B cell (primary cell): ENCODE measurements at regions not wholly inside any gene's neighbourhood (a gene's known extent, or its start where the extent isn't known, plus 50 kb on each side); places are given as distances from the start of the nearest gene placed in this dataset.

Experiments
- ATAC-seq: fragments of 200-7000 bp; cut with Tn5 transposase; one replicate; pipeline ENCODE4 v1.10.0; 2021; ENCODE audit warnings: low read depth, mild to moderate bottlenecking, moderate number of reproducible peaks, moderate library complexity
- CTCF ChIA-PET: fragments of 350-600 bp; sonication (Branson Sonifier 250); formaldehyde crosslinking; loops from one replicate; lab custom pipeline; 2021; ENCODE audit warnings: antibody characterized with exemption, inconsistent platforms; lab: Charles Lee
- POLR2A ChIA-PET: fragments of 350-600 bp; sonication (Branson Sonifier 250); formaldehyde crosslinking; loops from one replicate; lab custom pipeline; 2021; ENCODE audit warnings: antibody characterized with exemption; lab: Charles Lee
- DNase-seq: peaks from one replicate; pipeline ENCODE4 v3.0.0; 2013
- H2AFZ ChIP-seq: 2 replicates; pipeline ENCODE4 v1.6.1; 2012; ENCODE audit warnings: mild to moderate bottlenecking, low read depth, low read length; ENCODE audit not compliant: insufficient read depth, poor library complexity, severe bottlenecking
- H3K27ac ChIP-seq, 2 donors: 1 replicate in 1 of 2; 2 replicates in 1 of 2; pipeline ENCODE4 v1.5.1; 2012 to 2013; ENCODE audit warnings: low read length in 2 of 2, mild to moderate bottlenecking in 2 of 2, moderate library complexity in 1 of 2
- H3K27me3 ChIP-seq, 4 experiments: fragments of 200-600 bp in 1 of 4; sonication (generic) in 1 of 4; replicated peaks in 1 of 4; 1 replicate in 2 of 4; 2 replicates in 2 of 4; pipeline versions ENCODE4 v1.6.1 to v1.7.0; 2013 to 2016; ENCODE audit warnings: low read length in 3 of 4, mild to moderate bottlenecking in 2 of 4, mixed read lengths in 1 of 4, moderate library complexity in 1 of 4; ENCODE audit not compliant: insufficient read depth in 4 of 4, control insufficient read depth in 3 of 4; ENCODE audit errors: control extremely low read depth in 1 of 4
- H3K36me3 ChIP-seq, 2 experiments: replicated peaks in 1 of 2; 1 replicate in 1 of 2; 2 replicates in 1 of 2; pipeline versions ENCODE4 v1.6.1 to v1.7.1; 2013; ENCODE audit warnings: low read length in 1 of 2; ENCODE audit not compliant: insufficient read depth in 2 of 2, control insufficient read depth in 1 of 2; ENCODE audit errors: control extremely low read depth in 1 of 2, extremely low read depth in 1 of 2
- H3K4me1 ChIP-seq, 2 donors: fragments of 200-600 bp in 1 of 2; sonication (generic) in 1 of 2; 1 replicate in 1 of 2; 2 replicates in 1 of 2; pipeline versions ENCODE4 v1.5.1 to v1.6.1; 2013 to 2017; ENCODE audit warnings: low read length in 2 of 2; ENCODE audit not compliant: control insufficient read depth in 2 of 2, insufficient read depth in 2 of 2
- H3K4me2 ChIP-seq: replicated peaks from 2 replicates; pipeline ENCODE3; 2012; ENCODE audit warnings: mild to moderate bottlenecking, low read depth, low read length; ENCODE audit not compliant: poor library complexity, severe bottlenecking
- H3K4me3 ChIP-seq, 5 experiments: fragments of 200-600 bp in 1 of 5; sonication (generic) in 1 of 5; 1 replicate in 3 of 5; 2 replicates in 2 of 5; pipeline versions ENCODE4 v1.5.1 to v1.7.0; 2011 to 2016; ENCODE audit warnings: low read length in 4 of 5, mild to moderate bottlenecking in 4 of 5, low read depth in 2 of 5, control low read depth in 1 of 5, moderate library complexity in 1 of 5; ENCODE audit not compliant: insufficient read depth in 1 of 5; ENCODE audit errors: control extremely low read depth in 1 of 5, extremely low read depth in 1 of 5
- H3K79me2 ChIP-seq: fragments of 200-600 bp; sonication (generic); one replicate; pipeline ENCODE4 v1.6.0; 2016; ENCODE audit warnings: low read length; ENCODE audit not compliant: control insufficient read depth, insufficient read depth
- H3K9ac ChIP-seq: fragments of 200-600 bp; sonication (generic); 2 replicates; pipeline ENCODE4 v1.6.1; 2017; ENCODE audit warnings: mild to moderate bottlenecking, low read length, moderate library complexity
- H3K9me3 ChIP-seq, 3 donors: one replicate each; pipeline versions ENCODE4 v1.6.1 to v1.7.1; 2013; ENCODE audit warnings: low read length in 2 of 3; ENCODE audit not compliant: control insufficient read depth in 2 of 3, insufficient read depth in 1 of 3; ENCODE audit errors: control extremely low read depth in 1 of 3
- H4K20me1 ChIP-seq: 2 replicates; pipeline ENCODE4 v1.6.0; 2012; ENCODE audit warnings: mild to moderate bottlenecking, low read length; ENCODE audit not compliant: insufficient read depth, control insufficient read depth, poor library complexity, severe bottlenecking
- H3K27ac Mint-ChIP-seq: one replicate; pipeline ENCODE4 v1.8.0; 2021; ENCODE audit warnings: mixed read lengths
- H3K27me3 Mint-ChIP-seq: one replicate; pipeline ENCODE4 v1.8.0; 2021; ENCODE audit warnings: mixed read lengths
- H3K4me1 Mint-ChIP-seq: one replicate; pipeline ENCODE4 v1.8.0; 2021; ENCODE audit warnings: mixed read lengths
- H3K4me3 Mint-ChIP-seq: one replicate; pipeline ENCODE4 v1.8.0; 2021; ENCODE audit warnings: mixed read lengths
- H3K9me3 Mint-ChIP-seq: one replicate; pipeline ENCODE4 v1.8.0; 2022; ENCODE audit warnings: mixed read lengths; ENCODE audit not compliant: insufficient read depth
- EZH2 ChIP-seq: IDR thresholded peaks from 2 replicates; pipeline ENCODE4 v1.6.1; 2012; ENCODE audit warnings: borderline replicate concordance, low read depth, mild to moderate bottlenecking, moderate library complexity, low read length; ENCODE audit not compliant: insufficient read depth, poor library complexity, severe bottlenecking
- WGBS: methylation state at CpG from one replicate; pipeline ENCODE4 v1.1.5; 2013; ENCODE audit warnings: missing lambda C conversion rate; ENCODE audit not compliant: insufficient coverage; 5-methylcytosine and 5-hydroxymethylcytosine counted together
- intact Hi-C: fragments of 100-400 bp; cut with micrococcal nuclease; formaldehyde crosslinking; loops from one replicate; pipeline ENCODE4 v1.10.0; 2022
- TF ChIP-seq, protein P1 (sequence below): fragments of 200-600 bp; IDR thresholded peaks from one replicate; pipeline ENCODE4 v1.8.0; 2022; ENCODE audit warnings: antibody characterized with exemption, mild to moderate bottlenecking

DNA sequence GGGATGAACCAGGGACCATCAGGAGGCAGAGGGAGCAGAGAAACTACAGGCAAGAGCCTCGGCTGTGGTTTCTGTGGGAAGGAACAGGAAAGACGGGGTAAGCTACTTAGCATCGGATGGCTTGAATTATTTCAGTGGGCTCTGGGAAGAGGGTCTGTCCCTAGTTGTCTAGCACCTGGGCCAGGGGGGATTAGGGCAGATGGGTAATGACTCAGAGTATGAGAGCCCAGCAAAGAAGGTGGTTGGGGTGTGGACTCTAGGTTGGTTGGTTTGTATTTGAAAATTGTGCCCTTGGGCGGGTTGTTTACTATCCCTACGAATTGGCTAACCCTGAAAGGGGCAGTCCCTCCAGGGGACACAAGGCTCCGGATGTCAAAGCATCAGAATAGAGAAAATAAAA, 148.5 kb upstream of the TAB2 start:
- Histone ChIP-seq H3K4me2 (no peak overlapping the region), H2AFZ (peak overlapping the region; percentile 33), H3K4me3 (no peak overlapping the region), H4K20me1 (no peaks in the 10 kb centered on the region), H3K27me3 (peaks cover 0 to 8% (median 3%) of the 10 kb centered on the region in 4 experiments), H3K79me2 (no peaks in the 10 kb centered on the region), H3K4me1 (peaks cover 7% of the 10 kb centered on the region in 2 donors), H3K27ac (no peak overlapping the region), H3K9ac (no peak overlapping the region), H3K9me3 (peaks cover 0 to 7% (median 0%) of the 10 kb centered on the region in 3 donors), H3K36me3 (no peaks in the 10 kb centered on the region)
- WGBS = 0% methylated on average over 3 of the region's 6 CpGs
- no peak overlapping the region for H3K4me3 Mint-ChIP-seq
- POLR2A ChIA-PET = no interaction called here
- no peak overlapping the region for H3K27ac Mint-ChIP-seq
- no peaks in the 10 kb centered on the region for H3K9me3 Mint-ChIP-seq
- no peak for ATAC-seq
- peaks cover 11% of the 10 kb centered on the region for H3K27me3 Mint-ChIP-seq
- no peak for TF ChIP-seq EZH2
- TF ChIP-seq, protein P1, sequence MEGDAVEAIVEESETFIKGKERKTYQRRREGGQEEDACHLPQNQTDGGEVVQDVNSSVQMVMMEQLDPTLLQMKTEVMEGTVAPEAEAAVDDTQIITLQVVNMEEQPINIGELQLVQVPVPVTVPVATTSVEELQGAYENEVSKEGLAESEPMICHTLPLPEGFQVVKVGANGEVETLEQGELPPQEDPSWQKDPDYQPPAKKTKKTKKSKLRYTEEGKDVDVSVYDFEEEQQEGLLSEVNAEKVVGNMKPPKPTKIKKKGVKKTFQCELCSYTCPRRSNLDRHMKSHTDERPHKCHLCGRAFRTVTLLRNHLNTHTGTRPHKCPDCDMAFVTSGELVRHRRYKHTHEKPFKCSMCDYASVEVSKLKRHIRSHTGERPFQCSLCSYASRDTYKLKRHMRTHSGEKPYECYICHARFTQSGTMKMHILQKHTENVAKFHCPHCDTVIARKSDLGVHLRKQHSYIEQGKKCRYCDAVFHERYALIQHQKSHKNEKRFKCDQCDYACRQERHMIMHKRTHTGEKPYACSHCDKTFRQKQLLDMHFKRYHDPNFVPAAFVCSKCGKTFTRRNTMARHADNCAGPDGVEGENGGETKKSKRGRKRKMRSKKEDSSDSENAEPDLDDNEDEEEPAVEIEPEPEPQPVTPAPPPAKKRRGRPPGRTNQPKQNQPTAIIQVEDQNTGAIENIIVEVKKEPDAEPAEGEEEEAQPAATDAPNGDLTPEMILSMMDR = no peak
- H3K4me1 Mint-ChIP-seq = peaks cover 8% of the 10 kb centered on the region
- intact Hi-C loops = no loop called here
- CTCF ChIA-PET = interaction anchor here (1.0 kb wide), 1 partner anchor 19 kb away, joined by 3 read pairs; no protein-coding TSS in a partner anchor
- no peak for DNase-seq

DNA sequence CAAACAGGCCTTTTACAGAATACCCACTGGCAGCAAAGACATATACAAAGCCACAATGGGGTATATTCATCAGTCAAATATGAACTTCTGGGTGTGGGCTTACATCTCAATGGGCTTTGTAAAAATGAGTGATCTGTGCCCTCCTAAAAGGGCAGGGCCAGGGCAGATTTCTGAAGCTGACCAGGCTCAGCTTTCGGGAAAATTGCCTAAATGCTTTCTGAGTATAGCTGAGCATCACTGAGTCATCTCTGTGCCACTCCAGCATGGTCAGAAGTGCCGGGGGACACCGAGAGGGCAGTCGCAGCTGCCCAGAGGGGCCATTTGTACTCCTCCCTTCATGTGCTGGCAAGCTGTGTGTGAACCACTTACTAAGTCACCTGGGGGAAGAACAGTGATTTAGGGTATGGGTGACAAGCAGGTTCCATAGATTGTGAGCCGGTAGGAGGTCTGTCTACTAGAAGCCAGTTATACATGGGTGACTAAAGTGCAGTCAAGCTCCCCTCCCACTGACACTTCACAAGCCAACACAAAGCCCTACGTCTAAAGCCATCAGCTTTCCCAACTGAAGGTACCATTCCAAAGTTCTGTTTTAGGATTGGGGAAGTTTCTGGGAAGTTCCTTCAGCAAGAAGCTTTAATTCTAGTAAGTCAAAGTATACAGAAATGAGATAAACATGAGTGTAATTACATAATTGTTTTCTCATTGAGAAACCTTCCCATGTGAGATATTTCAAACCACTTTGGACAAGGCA, 147.6 kb upstream of the TAB2 start:
- Mint-ChIP-seq H3K9me3 (no peaks in the 10 kb centered on the region), H3K4me1 (peaks cover 8% of the 10 kb centered on the region), H3K4me3 (no peak overlapping the region), H3K27ac (no peak overlapping the region), H3K27me3 (peaks cover 11% of the 10 kb centered on the region)
- Histone ChIP-seq H3K27me3 (peaks cover 0 to 8% (median 3%) of the 10 kb centered on the region in 4 experiments), H3K4me1 (peaks cover 7% of the 10 kb centered on the region in 2 donors), H3K9ac (no peak overlapping the region), H3K27ac (no peak overlapping the region), H2AFZ (no peak overlapping the region), H3K36me3 (no peaks in the 10 kb centered on the region), H4K20me1 (no peaks in the 10 kb centered on the region), H3K4me3 (no peak overlapping the region), H3K9me3 (peaks cover 0 to 7% (median 0%) of the 10 kb centered on the region in 3 donors), H3K79me2 (no peaks in the 10 kb centered on the region), H3K4me2 (no peak overlapping the region)
- no peak for TF ChIP-seq EZH2
- TF ChIP-seq, protein P1 = no peak
- CTCF ChIA-PET = interaction anchor here (1.0 kb wide), 1 partner anchor 18 kb away, joined by 3 read pairs; no protein-coding TSS in a partner anchor
- intact Hi-C loops = no loop called here
- 82% methylated on average over 4 of the region's 6 CpGs for WGBS
- DNase-seq = no peak
- POLR2A ChIA-PET = no interaction called here
- ATAC-seq = no peak
